Vagina (tissue), 2 donors: ENCODE measurements at regions not wholly inside any gene's neighbourhood (a gene's known extent, or its start where the extent isn't known, plus 50 kb on each side); places are given as distances from the start of the nearest gene placed in this dataset.

Experiments used
- DNase-seq, 2 donors: peaks; one replicate each; pipeline ENCODE4 v3.0.0-alpha.2; 2017; ENCODE audit errors: extremely low spot score in 2 of 2
- H3K27ac ChIP-seq: fragments of 200-600 bp; sonication (generic); one replicate; pipeline ENCODE4 v1.5.1; 2019
- H3K27me3 ChIP-seq: fragments of 200-600 bp; sonication (generic); one replicate; pipeline ENCODE4 v1.5.1; 2019
- H3K36me3 ChIP-seq, 2 donors: fragments of 200-600 bp; sonication (generic); one replicate each; pipeline ENCODE4 v1.5.1; 2017 to 2019
- H3K4me1 ChIP-seq: fragments of 200-600 bp; sonication (generic); one replicate; pipeline ENCODE4 v1.5.1; 2019
- H3K4me3 ChIP-seq, 2 donors: fragments of 200-600 bp; sonication (generic); 1 replicate in 1 of 2; 2 replicates in 1 of 2; pipeline ENCODE4 v1.5.1; 2016 to 2019
- H3K9me3 ChIP-seq: fragments of 200-600 bp; sonication (generic); one replicate; pipeline ENCODE4 v1.5.1; 2019
- CTCF ChIP-seq, 3 experiments: fragments of 450-650 bp in 2 of 3; fragments of 200-600 bp in 1 of 3; sonication (generic) in 1 of 3; IDR thresholded peaks; one replicate each; pipeline ENCODE4 v1.5.1; 2017 to 2019; ENCODE audit warnings: antibody characterized with exemption in 3 of 3, mild to moderate bottlenecking in 2 of 3, moderate library complexity in 2 of 3
- POLR2A ChIP-seq, 2 donors: fragments of 450-650 bp; IDR thresholded peaks; one replicate each; pipeline ENCODE4 v1.6.1; 2017; ENCODE audit warnings: antibody characterized with exemption in 2 of 2, mild to moderate bottlenecking in 2 of 2, moderate library complexity in 2 of 2
- POLR2AphosphoS5 ChIP-seq, 2 donors: sonication (generic); formaldehyde crosslinking; IDR thresholded peaks; one replicate each; pipeline ENCODE4 v1.9.0; 2017; ENCODE audit warnings: antibody characterized with exemption in 2 of 2, mild to moderate bottlenecking in 2 of 2, low read depth in 1 of 2; ENCODE audit not compliant: insufficient read depth in 1 of 2
- intact Hi-C: fragments of 100-400 bp; cut with DNase I; formaldehyde crosslinking; loops from one replicate; pipeline ENCODE4 v1.15.1; 2023

- Histone ChIP-seq H3K9me3 (no peaks in the 10 kb centered on the region), H3K36me3 (no peaks in the 10 kb centered on the region), H3K4me1 (no peaks in the 10 kb centered on the region), H3K27ac (no peak overlapping the region), H3K4me3 (no peak overlapping the region), H3K27me3 (no peaks in the 10 kb centered on the region)
- TF ChIP-seq CTCF (IDR thresholded peaks at IDR 0.05) (no peak), POLR2AphosphoS5 (IDR thresholded peaks at IDR 0.05; ENCODE audit: insufficient read depth in 1 of 2, low read depth in 1 of 2) (no peak), POLR2A (IDR thresholded peaks at IDR 0.05) (no peak)
- no peak for DNase-seq
- intact Hi-C loops = no loop called here
These were observed 126.9 kb upstream of the MRPS22 start for GRCh38 chr3:139216958-139217357.

GRCh38 chr3:139217633-139218032 lies 126.2 kb upstream of the MRPS22 start:
- H3K27ac ChIP-seq = no peak overlapping the region
- H3K9me3 ChIP-seq = no peaks in the 10 kb centered on the region
- no peaks in the 10 kb centered on the region for H3K27me3 ChIP-seq
- H3K4me3 ChIP-seq = no peak overlapping the region
- TF ChIP-seq POLR2A (IDR thresholded peaks at IDR 0.05) (no peak), CTCF (IDR thresholded peaks at IDR 0.05) (no peak), POLR2AphosphoS5 (IDR thresholded peaks at IDR 0.05; ENCODE audit: insufficient read depth in 1 of 2, low read depth in 1 of 2) (no peak)
- intact Hi-C loops = no loop called here
- H3K4me1 ChIP-seq = no peaks in the 10 kb centered on the region
- no peak for DNase-seq
- H3K36me3 ChIP-seq = no peaks in the 10 kb centered on the region

GRCh38 chr3:139218046-139218445 lies 125.8 kb upstream of the MRPS22 start:
- no peak overlapping the region for H3K27ac ChIP-seq
- H3K9me3 ChIP-seq = no peaks in the 10 kb centered on the region
- H3K4me1 ChIP-seq = no peaks in the 10 kb centered on the region
- intact Hi-C loops = no loop called here
- TF ChIP-seq CTCF (IDR thresholded peaks at IDR 0.05) = no peak
- no peak for TF ChIP-seq POLR2AphosphoS5 (IDR thresholded peaks at IDR 0.05; ENCODE audit: insufficient read depth in 1 of 2, low read depth in 1 of 2)
- no peak for TF ChIP-seq POLR2A (IDR thresholded peaks at IDR 0.05)
- peak in 1 of 2 donors; percentile 40 for DNase-seq
- H3K4me3 ChIP-seq = no peak overlapping the region
- H3K27me3 ChIP-seq = no peaks in the 10 kb centered on the region
- H3K36me3 ChIP-seq = no peaks in the 10 kb centered on the region

GRCh38 chr3:139219463-139219862 lies 124.4 kb upstream of the MRPS22 start:
- no peaks in the 10 kb centered on the region for H3K36me3 ChIP-seq
- H3K27me3 ChIP-seq = no peaks in the 10 kb centered on the region
- H3K27ac ChIP-seq = no peak overlapping the region
- no peak overlapping the region for H3K4me3 ChIP-seq
- TF ChIP-seq POLR2A (IDR thresholded peaks at IDR 0.05) (no peak), POLR2AphosphoS5 (IDR thresholded peaks at IDR 0.05; ENCODE audit: insufficient read depth in 1 of 2, low read depth in 1 of 2) (no peak), CTCF (IDR thresholded peaks at IDR 0.05) (no peak)
- no peak for DNase-seq
- H3K4me1 ChIP-seq = no peaks in the 10 kb centered on the region
- intact Hi-C loops = no loop called here
- H3K9me3 ChIP-seq = no peaks in the 10 kb centered on the region

GRCh38 chr3:139222100-139222657 lies 121.6 kb upstream of the MRPS22 start:
- Histone ChIP-seq H3K4me3 (no peak overlapping the region), H3K4me1 (no peaks in the 10 kb centered on the region), H3K9me3 (no peaks in the 10 kb centered on the region), H3K27me3 (no peaks in the 10 kb centered on the region), H3K36me3 (no peaks in the 10 kb centered on the region), H3K27ac (no peak overlapping the region)
- DNase-seq = no peak
- intact Hi-C loops = no loop called here
- TF ChIP-seq CTCF (IDR thresholded peaks at IDR 0.05) = no peak
- TF ChIP-seq POLR2A (IDR thresholded peaks at IDR 0.05) = no peak
- TF ChIP-seq POLR2AphosphoS5 (IDR thresholded peaks at IDR 0.05; ENCODE audit: insufficient read depth in 1 of 2, low read depth in 1 of 2) = no peak
